GM18517 (cell line): ENCODE measurements at regions not wholly inside any gene's neighbourhood (a gene's known extent, or its start where the extent isn't known, plus 50 kb on each side); places are given as distances from the start of the nearest gene placed in this dataset.
"Not testable (repeated sequence)": the region's sequence is repeated elsewhere in the genome, so short reads cannot be mapped to it uniquely, and the experiment has no call there.

ENCODE experiments used
- ATAC-seq: cut with Tn5 transposase; IDR thresholded peaks from one replicate; pipeline ENCODE4 v1.9.1; 2021; ENCODE audit warnings: mild to moderate bottlenecking, moderate library complexity; ENCODE audit not compliant: unreplicated experiment

- no peak for ATAC-seq
Observed at GRCh38 chr10:91080776-91081175, 139.7 kb upstream of the PCGF5 start.

GRCh38 chr10:91082447-91082846 lies 138.0 kb upstream of the PCGF5 start:
- no peak for ATAC-seq

- no peak for ATAC-seq
Observed at GRCh38 chr10:91088300-91089140, 131.9 kb upstream of the PCGF5 start.

- no peak for ATAC-seq
Observed at GRCh38 chr10:91090761-91091529, 129.5 kb upstream of the PCGF5 start.

- ATAC-seq: no peak
Observed at GRCh38 chr10:91091780-91092179, 128.7 kb upstream of the PCGF5 start.

GRCh38 chr10:91096274-91096673 lies 124.2 kb upstream of the PCGF5 start:
- no peak for ATAC-seq

GRCh38 chr10:91097313-91097712 lies 123.2 kb upstream of the PCGF5 start:
- no peak for ATAC-seq

- not testable (repeated sequence) for ATAC-seq
Observed at GRCh38 chr10:91098021-91098420, 122.4 kb upstream of the PCGF5 start.

GRCh38 chr10:91103384-91104192 lies 116.9 kb upstream of the PCGF5 start:
- no peak for ATAC-seq

- ATAC-seq: no peak
Observed at GRCh38 chr10:91104193-91105041, 116.0 kb upstream of the PCGF5 start.

GRCh38 chr10:91105269-91105668 lies 115.2 kb upstream of the PCGF5 start:
- ATAC-seq: no peak

- ATAC-seq: no peak
Observed at GRCh38 chr10:91108820-91109219, 111.6 kb upstream of the PCGF5 start.

- no peak for ATAC-seq
Observed at GRCh38 chr10:91111060-91111459, 109.4 kb upstream of the PCGF5 start.

GRCh38 chr10:91115618-91116390 lies 104.7 kb upstream of the PCGF5 start:
- ATAC-seq: no peak

GRCh38 chr10:91117505-91117904 lies 103.0 kb upstream of the PCGF5 start:
- no peak for ATAC-seq

- no peak for ATAC-seq
Observed at GRCh38 chr10:91120348-91120747, 100.1 kb upstream of the PCGF5 start.

- no peak for ATAC-seq
Observed at GRCh38 chr10:91123261-91123660, 97.2 kb upstream of the PCGF5 start.

- ATAC-seq: no peak
Observed at GRCh38 chr10:91124016-91124415, 96.4 kb upstream of the PCGF5 start.

- ATAC-seq: no peak
Observed at GRCh38 chr10:91126471-91126870, 94.0 kb upstream of the PCGF5 start.
